HCT116 (cell line): ENCODE measurements at regions not wholly inside any gene's neighbourhood (a gene's known extent, or its start where the extent isn't known, plus 50 kb on each side); places are given as distances from the start of the nearest gene placed in this dataset.

Source experiments
- CTCF ChIP-seq, 3 experiments: fragments of 200-600 bp in 1 of 3; sonication (generic) in 1 of 3; IDR thresholded peaks in 2 of 3; conservative IDR thresholded peaks in 1 of 3; 2 replicates each; pipeline ENCODE4 v1.5.1; 2012 to 2017; ENCODE audit warnings: low read depth in 2 of 3, low read length in 2 of 3, antibody characterized with exemption in 1 of 3, borderline replicate concordance in 1 of 3, control low read depth in 1 of 3, mild to moderate bottlenecking in 1 of 3, mixed read lengths in 1 of 3, mixed run types in 1 of 3, moderate library complexity in 1 of 3; ENCODE audit not compliant: insufficient read depth in 1 of 3
- EGR1 ChIP-seq: IDR thresholded peaks from 2 replicates; pipeline ENCODE4 v1.6.1; 2012; ENCODE audit warnings: low read depth
- EZH2 ChIP-seq: fragments of 200-600 bp; sonication (generic); IDR thresholded peaks from 2 replicates; pipeline ENCODE4 v1.6.1; 2017; ENCODE audit warnings: antibody characterized with exemption, mixed run types
- POLR2A ChIP-seq: IDR thresholded peaks from 2 replicates; pipeline ENCODE4 v1.7.0; 2011; ENCODE audit warnings: borderline replicate concordance; ENCODE audit not compliant: insufficient read depth, insufficient read length; ENCODE audit errors: extremely low read depth
- POLR2AphosphoS5 ChIP-seq: IDR thresholded peaks from 2 replicates; pipeline ENCODE4 v1.6.1; 2011; ENCODE audit warnings: mild to moderate bottlenecking, low read depth, low read length, moderate library complexity
- RAD21 ChIP-seq: IDR thresholded peaks from 2 replicates; pipeline ENCODE4 v1.6.1; 2012; ENCODE audit warnings: low read depth, mild to moderate bottlenecking
- SIN3A ChIP-seq: IDR thresholded peaks from 2 replicates; pipeline ENCODE4 v1.6.1; 2012; ENCODE audit warnings: low read depth
- TCF7L2 ChIP-seq: IDR thresholded peaks from 2 replicates; pipeline ENCODE4 v1.7.0; 2011; ENCODE audit warnings: borderline replicate concordance, inconsistent platforms; ENCODE audit not compliant: insufficient read depth, insufficient read length; ENCODE audit errors: extremely low read depth
- YY1 ChIP-seq: IDR thresholded peaks from 2 replicates; pipeline ENCODE4 v1.6.1; 2011; ENCODE audit warnings: low read length, low read depth, moderate library complexity, mild to moderate bottlenecking; ENCODE audit not compliant: insufficient replicate concordance; ENCODE audit errors: extremely low read depth
- ZNF274 ChIP-seq: fragments of 200-500 bp; sonication (Bioruptor generic); IDR thresholded peaks from 2 replicates; pipeline ENCODE4 v1.6.1; 2014; ENCODE audit warnings: mild to moderate bottlenecking, low read depth, low read length, inconsistent platforms

GRCh38 chr4:161280929-161281328, 882.9 kb downstream of the FSTL5 start:
- no peak for TF ChIP-seq EZH2
- TF ChIP-seq CTCF (IDR thresholded peaks at IDR 0.05 in 2 of 3, conservative IDR thresholded peaks at IDR 0.05 in 1 of 3; ENCODE audit: borderline replicate concordance in 1 of 3, insufficient read depth in 1 of 3, low read depth in 2 of 3, low read length in 2 of 3) = no peak
- TF ChIP-seq SIN3A = no peak
- no peak for TF ChIP-seq YY1
- no peak for TF ChIP-seq RAD21
- no peak for TF ChIP-seq TCF7L2
- no peak for TF ChIP-seq EGR1
- TF ChIP-seq ZNF274 = no peak
- TF ChIP-seq POLR2A = no peak
- TF ChIP-seq POLR2AphosphoS5 = no peak
